ENCODE measurements at regions not wholly inside any gene's neighbourhood (a gene's known extent, or its start where the extent isn't known, plus 50 kb on each side); places are given as distances from the start of the nearest gene placed in this dataset.

DNA sequence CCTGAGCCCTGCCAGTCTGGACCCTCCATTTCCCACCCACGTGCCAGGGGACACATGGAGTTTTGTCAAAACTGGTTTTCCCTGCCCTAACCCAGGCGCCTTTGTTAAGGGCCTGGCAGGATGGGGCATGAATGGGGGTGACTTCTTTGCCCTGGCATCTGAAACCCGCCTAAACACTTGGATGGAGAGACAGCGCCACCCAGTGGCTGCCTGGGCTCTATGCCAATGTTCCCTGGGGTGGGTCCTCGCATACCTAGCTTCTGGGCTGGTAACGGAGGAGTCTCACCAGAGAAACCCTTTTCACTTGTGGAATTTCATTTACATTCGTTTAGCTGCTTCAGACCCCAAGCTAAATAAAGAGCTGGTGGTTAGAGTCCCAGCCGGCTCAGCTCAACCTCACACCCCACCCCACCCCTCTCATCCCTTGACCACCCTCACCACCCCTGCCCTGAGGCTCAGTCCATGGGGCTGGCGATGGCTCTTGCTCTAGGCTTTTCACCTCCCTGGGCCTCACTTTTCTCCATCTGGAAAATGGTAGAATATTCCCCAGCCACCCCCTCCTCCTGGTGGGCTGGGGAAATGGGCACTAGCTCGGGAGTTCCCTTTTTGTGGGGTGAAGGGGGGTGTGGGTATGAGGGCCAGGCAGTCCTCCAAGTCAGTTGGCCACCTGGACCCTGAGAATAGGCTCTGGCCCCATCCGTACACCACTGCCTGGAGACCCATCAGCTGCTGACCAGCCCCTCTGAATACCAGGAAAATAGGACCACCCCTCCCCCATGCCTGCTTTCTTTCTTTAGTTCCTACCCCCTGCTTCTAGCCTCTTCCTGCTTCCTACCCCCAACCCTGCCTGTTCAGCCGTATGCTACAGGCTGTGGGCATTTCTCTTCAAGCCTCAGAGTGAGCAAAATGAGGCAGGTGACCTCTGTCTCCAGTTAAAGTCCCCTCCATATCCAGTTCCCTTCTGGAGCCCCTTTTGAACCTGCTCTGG, 57.1 kb upstream of the PJA1 start:
- TF ChIP-seq POLR2A (IDR thresholded peaks at IDR 0.05) (no peak), POLR2AphosphoS5 (IDR thresholded peaks at IDR 0.05) (peak; percentile 16)
- TF ChIP-seq, protein P1, sequence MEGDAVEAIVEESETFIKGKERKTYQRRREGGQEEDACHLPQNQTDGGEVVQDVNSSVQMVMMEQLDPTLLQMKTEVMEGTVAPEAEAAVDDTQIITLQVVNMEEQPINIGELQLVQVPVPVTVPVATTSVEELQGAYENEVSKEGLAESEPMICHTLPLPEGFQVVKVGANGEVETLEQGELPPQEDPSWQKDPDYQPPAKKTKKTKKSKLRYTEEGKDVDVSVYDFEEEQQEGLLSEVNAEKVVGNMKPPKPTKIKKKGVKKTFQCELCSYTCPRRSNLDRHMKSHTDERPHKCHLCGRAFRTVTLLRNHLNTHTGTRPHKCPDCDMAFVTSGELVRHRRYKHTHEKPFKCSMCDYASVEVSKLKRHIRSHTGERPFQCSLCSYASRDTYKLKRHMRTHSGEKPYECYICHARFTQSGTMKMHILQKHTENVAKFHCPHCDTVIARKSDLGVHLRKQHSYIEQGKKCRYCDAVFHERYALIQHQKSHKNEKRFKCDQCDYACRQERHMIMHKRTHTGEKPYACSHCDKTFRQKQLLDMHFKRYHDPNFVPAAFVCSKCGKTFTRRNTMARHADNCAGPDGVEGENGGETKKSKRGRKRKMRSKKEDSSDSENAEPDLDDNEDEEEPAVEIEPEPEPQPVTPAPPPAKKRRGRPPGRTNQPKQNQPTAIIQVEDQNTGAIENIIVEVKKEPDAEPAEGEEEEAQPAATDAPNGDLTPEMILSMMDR (IDR thresholded peaks at IDR 0.05), result peak; percentile 49 to 76 (median 70)
- H3K27me3 ChIP-seq (replicated peaks; ENCODE audit: insufficient read depth), result no peaks in the 10 kb centered on the region
- H3K4me3 ChIP-seq, result no peak overlapping the region
- H3K36me3 ChIP-seq, result no peaks in the 10 kb centered on the region
- H3K9me3 ChIP-seq, result no peaks in the 10 kb centered on the region
- H3K27ac ChIP-seq, result no peak overlapping the region
- DNase-seq (ENCODE audit: low spot score), result peak; percentile 54
- 22% methylated on average over 12 of the region's 12 CpGs for WGBS
- intact Hi-C loops (cut with DNase I), result loop anchor here (2.0 to 10.0 kb wide), 2 partner anchors 158 to 394 kb away; partner anchors contain the start of gene EFNB1
- no peaks in the 10 kb centered on the region for H3K4me1 ChIP-seq (replicated peaks)

DNA sequence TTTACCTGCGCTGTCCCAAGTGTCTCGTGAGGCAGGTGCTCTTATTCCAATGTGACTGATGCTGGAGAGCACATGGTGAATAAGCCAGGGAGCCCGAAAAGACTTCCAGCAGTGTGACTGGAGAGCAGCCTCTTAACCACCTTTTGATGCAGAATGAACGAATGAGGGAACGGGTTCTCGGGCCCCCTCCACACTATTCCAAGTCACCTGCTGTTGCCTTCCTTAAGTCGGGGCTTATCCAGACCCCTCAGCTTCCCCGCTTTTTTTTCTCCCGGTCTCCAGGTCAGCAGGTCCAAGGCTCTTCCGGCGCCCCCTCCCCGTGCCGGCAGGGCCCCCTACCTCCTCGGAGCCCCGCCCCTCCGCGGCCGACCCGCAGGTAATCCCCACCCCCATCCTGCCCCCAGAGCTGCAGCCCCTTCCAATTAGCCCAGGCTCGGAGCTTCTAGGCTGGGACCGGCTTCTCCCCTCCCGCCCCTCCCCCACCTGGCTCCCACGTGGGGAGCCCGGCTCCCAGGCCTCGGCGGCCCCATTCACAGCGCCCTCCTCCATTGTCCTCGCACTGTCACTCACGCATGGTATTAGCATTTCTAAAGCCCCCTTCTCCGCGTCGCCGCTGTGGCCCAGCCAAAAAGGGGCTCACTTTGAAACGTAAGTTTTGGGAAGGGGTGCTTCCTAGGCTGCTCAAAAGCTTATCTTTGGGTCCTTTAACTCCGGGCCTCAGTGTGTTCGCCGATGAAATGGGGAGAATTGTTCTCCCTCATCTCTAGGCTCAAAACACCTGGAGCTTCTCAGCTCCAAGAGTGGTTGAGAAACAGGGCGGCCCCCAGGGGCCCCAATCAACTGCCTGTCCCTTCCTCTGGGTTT, 56.2 kb upstream of the PJA1 start:
- DNase-seq (ENCODE audit: low spot score), result no peak
- no peaks in the 10 kb centered on the region for H3K27me3 ChIP-seq (replicated peaks; ENCODE audit: insufficient read depth)
- H3K27ac ChIP-seq, result no peak overlapping the region
- H3K36me3 ChIP-seq, result no peaks in the 10 kb centered on the region
- WGBS, result 42% methylated on average over 16 of the region's 38 CpGs
- no peaks in the 10 kb centered on the region for H3K4me1 ChIP-seq (replicated peaks)
- no peaks in the 10 kb centered on the region for H3K9me3 ChIP-seq
- intact Hi-C loops (cut with DNase I), result loop anchor here (2.0 to 10.0 kb wide), 2 partner anchors 157 to 393 kb away; partner anchors contain the start of gene EFNB1
- H3K4me3 ChIP-seq, result no peak overlapping the region
- TF ChIP-seq POLR2A (IDR thresholded peaks at IDR 0.05) (no peak), POLR2AphosphoS5 (IDR thresholded peaks at IDR 0.05) (no peak)
- TF ChIP-seq, protein P1 (IDR thresholded peaks at IDR 0.05), result no peak

DNA sequence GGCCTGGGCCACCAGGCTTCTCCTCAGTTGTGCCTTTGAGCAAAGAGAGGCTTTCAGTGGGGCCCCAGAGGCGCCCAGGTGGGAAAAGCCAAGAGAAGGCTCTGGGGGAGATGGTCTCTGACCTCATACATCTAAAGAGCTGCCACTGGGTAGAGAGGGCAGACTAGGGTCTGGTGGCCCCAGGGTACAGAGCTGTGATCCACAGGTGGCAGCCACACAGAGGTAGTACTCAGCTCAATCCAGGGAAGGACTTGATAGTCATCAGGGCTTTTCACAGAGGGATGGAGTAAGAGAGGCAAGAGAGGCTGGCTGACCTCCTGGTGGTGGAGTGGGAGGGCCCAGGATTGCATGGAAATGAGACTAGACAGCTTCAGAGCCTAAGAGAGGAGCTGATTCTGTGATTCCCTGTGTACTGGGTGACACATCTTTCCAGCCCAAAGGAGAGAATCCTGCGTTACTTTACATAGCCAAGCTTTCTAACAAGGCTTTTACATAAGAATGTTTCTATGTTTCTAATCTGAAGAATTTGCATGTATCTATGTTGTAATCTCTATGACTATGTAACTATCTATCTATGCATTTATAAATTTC, 53.2 kb upstream of the PJA1 start:
- no peak for TF ChIP-seq POLR2AphosphoS5 (IDR thresholded peaks at IDR 0.05)
- TF ChIP-seq, protein P1 (IDR thresholded peaks at IDR 0.05), result no peak
- WGBS, result 100% methylated on average over 2 of the region's 2 CpGs
- no peak for DNase-seq (ENCODE audit: low spot score)
- intact Hi-C loops (cut with DNase I), result loop anchor here (5.0 kb wide), 1 partner anchor 61 kb away; no protein-coding TSS in a partner anchor
- no peak overlapping the region for H3K27ac ChIP-seq
- H3K36me3 ChIP-seq, result no peaks in the 10 kb centered on the region
- no peaks in the 10 kb centered on the region for H3K4me1 ChIP-seq (replicated peaks)
- H3K9me3 ChIP-seq, result no peaks in the 10 kb centered on the region
- H3K4me3 ChIP-seq, result no peak overlapping the region
- no peaks in the 10 kb centered on the region for H3K27me3 ChIP-seq (replicated peaks; ENCODE audit: insufficient read depth)

DNA sequence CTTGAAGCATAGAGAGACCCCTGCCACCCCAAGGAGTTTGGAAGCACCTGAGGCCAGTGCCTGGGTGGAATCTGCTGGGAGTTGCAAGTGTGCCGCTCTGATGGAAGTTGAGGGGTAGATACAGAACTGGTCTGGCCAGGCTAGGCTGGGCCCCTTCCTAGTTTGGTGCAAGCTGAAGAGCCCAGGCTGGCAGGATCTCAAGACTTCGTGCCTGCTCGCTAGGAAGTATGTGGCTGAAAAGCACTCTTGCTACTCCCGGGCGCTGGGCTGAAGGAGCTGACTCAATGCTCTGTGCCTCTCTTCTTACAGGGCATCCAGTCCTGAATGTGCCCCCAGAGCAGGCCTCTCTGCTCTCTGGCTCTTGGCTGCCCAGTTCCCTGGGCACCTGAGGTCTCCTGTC, 51.7 kb upstream of the PJA1 start:
- WGBS, result 34% methylated on average over 4 of the region's 5 CpGs
- TF ChIP-seq, protein P1 (IDR thresholded peaks at IDR 0.05), result no peak
- no peak for TF ChIP-seq POLR2A (IDR thresholded peaks at IDR 0.05)
- no peak for TF ChIP-seq POLR2AphosphoS5 (IDR thresholded peaks at IDR 0.05)
- intact Hi-C loops (cut with DNase I), result loop anchor here (5.0 kb wide), 1 partner anchor 60 kb away; no protein-coding TSS in a partner anchor
- H3K27me3 ChIP-seq (replicated peaks; ENCODE audit: insufficient read depth), result no peaks in the 10 kb centered on the region
- H3K9me3 ChIP-seq, result no peaks in the 10 kb centered on the region
- no peak overlapping the region for H3K4me3 ChIP-seq
- no peak overlapping the region for H3K27ac ChIP-seq
- peak; percentile 21 for DNase-seq (ENCODE audit: low spot score)
- H3K36me3 ChIP-seq, result no peaks in the 10 kb centered on the region
- H3K4me1 ChIP-seq (replicated peaks), result no peaks in the 10 kb centered on the region
